Skeletal muscle satellite cell (primary cell): ENCODE measurements at regions not wholly inside any gene's neighbourhood (a gene's known extent, or its start where the extent isn't known, plus 50 kb on each side); places are given as distances from the start of the nearest gene placed in this dataset.
"Not testable (repeated sequence)": the region's sequence is repeated elsewhere in the genome, so short reads cannot be mapped to it uniquely, and the experiment has no call there.

Experiments used
- H3K27me3 ChIP-seq: 2 replicates; pipeline ENCODE4 v1.7.0; 2013; ENCODE audit warnings: low read length; ENCODE audit not compliant: control insufficient read depth, insufficient read depth
- H3K36me3 ChIP-seq: 2 replicates; pipeline ENCODE4 v1.7.0; 2013; ENCODE audit warnings: mild to moderate bottlenecking, control low read depth, low read length; ENCODE audit not compliant: insufficient read depth
- H3K4me1 ChIP-seq: 2 replicates; pipeline ENCODE4 v1.7.0; 2013; ENCODE audit warnings: low read length; ENCODE audit not compliant: control insufficient read depth, insufficient read depth
- H3K4me2 ChIP-seq: 2 replicates; pipeline ENCODE4 v1.7.0; 2013; ENCODE audit warnings: mild to moderate bottlenecking, low read length
- H3K4me3 ChIP-seq: 2 replicates; pipeline ENCODE4 v1.7.0; 2013; ENCODE audit warnings: low read length
- H3K9ac ChIP-seq: 2 replicates; pipeline ENCODE4 v1.7.0; 2013; ENCODE audit warnings: mild to moderate bottlenecking, low read depth, low read length, moderate library complexity
- H3K9me3 ChIP-seq: replicated peaks from 2 replicates; pipeline ENCODE4 v1.7.0; 2013; ENCODE audit warnings: mild to moderate bottlenecking, control low read depth, low read length

DNA sequence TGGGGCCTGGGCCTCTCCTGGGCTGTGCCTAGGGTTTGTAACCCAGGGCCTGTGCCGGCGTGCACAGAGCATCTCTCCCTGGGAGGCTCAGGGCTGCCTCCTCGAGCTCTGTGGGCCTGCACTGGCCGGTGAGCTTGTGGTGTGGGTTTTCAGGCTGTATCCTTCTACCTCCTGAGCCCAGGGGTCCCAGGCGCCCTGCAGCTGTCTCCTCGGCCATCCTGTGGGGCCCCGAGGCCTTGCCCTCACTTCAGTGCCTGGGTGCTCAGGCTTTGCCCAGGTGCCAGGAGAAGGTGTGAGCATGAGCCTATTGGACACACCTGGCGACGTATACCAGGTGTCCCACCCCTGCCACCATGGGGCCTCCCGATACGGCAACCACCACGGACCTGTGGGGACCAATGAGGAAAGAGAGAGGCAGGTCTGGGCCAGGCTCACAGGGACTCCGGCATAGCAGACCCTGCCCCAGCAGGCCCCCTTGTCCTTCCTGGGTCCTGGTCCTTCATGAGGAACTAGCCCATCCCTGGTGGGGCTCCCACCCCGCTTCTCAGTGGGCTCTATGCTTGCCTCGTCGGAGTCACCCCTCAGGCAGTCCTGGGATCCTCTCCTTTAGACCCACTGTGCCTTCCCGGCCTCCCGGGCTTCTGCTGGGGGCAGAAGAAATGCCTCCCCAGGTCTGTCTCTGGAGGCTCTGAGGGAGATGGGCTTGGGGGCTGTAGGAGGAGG is 400.2 kb downstream of the TMEM121 start:
- no peak overlapping the region for H3K4me3 ChIP-seq
- H3K9ac ChIP-seq, result no peak overlapping the region
- no peak overlapping the region for H3K4me2 ChIP-seq
- H3K27me3 ChIP-seq, result no peaks in the 10 kb centered on the region
- H3K36me3 ChIP-seq, result no peaks in the 10 kb centered on the region
- no peaks in the 10 kb centered on the region for H3K4me1 ChIP-seq
- peaks cover 12% of the 10 kb centered on the region for H3K9me3 ChIP-seq

DNA sequence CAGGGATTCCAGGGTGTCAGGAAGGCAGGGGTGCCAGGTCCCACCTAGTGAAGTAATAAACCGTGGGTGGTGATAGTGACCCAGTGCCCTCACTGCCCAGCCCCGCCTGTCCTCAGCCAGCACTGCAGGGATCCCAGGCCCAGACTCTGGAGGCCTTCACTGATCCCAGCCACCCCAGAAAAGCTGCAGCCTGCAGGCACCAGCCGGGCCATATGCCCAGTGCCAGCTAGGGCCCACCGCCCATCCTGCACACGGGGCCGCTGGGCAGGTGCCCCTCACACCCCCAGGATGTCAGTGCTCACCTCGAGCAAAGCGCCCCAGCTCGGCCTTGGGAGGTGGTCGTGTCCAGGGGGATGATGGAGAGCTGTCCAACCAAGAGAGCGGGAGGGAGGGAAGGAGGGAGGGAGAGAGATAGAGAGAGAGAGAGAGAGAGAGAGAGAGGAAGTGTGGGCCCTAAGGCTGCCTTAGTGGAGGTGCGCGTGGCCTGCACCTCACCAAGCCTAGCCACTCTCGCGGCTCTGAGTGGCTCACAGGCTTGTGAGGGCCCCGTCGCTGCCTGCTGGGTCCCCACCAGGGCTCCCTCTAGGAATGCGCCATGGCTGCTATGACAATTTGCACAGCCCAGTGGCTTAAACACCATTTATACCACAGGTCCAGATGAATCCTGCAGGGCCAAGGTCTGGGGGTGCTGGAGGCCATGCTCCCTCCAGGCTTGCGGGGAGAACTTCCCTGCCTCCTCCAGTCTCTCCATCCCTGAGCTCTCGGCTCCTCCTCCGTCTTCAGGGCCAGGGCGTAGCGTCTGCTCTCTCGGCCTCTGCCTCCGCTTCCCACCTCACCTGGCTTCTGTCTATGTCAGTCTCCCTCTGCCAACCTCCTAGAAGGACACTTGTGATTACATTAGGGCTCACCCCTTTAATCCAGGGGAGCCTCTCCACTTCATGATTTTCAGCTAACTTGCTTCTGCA is 401.0 kb downstream of the TMEM121 start:
- no peaks in the 10 kb centered on the region for H3K27me3 ChIP-seq
- H3K4me2 ChIP-seq, result no peak overlapping the region
- peaks cover 12% of the 10 kb centered on the region for H3K9me3 ChIP-seq
- no peak overlapping the region for H3K4me3 ChIP-seq
- H3K9ac ChIP-seq, result no peak overlapping the region
- H3K36me3 ChIP-seq, result no peaks in the 10 kb centered on the region
- H3K4me1 ChIP-seq, result no peaks in the 10 kb centered on the region

DNA sequence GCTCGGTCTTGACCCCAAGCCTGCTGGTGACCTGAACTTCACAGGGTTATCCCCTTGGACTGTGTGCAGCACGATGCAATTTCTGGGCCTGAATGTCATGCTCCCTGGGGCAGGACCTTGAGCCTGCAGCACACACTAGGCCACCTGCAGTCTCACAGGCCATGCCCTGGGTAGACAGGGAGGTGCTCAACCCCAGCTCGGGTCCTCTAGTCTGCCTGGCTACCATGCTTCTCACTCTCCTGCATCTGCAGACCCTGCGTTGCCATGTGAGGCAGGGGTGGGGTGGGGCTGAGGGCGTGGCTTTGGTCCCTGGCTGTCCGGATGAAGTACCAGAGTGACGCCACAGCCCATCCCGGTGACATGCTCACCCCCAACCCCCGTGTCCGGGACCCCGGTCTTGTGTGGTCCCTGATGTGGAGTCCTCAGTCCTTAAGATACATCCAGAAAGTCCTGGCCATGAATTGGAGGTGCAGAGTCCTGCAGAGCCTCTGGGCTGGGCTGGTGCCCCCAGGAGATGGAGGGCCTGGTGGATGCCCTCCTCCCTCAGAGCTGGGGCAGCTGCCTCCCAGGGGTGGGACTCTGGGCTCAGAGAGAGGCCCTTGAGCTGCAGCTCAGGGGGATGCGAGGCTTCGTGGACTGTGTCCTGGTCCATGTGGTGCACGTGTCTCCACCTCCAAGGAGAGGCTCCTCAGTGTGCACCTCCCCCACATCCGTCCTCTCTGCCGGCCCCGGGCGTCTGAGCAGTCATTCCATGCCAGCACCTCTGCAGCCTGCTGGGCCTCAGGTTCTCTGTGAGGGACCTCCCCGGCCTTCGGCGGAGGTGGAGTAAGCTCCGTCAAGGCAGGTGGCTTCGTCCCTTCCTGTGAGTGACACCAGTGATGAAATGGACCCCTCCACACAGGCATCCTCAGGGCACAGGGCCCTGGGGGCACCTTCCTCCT is 402.1 kb downstream of the TMEM121 start:
- H3K36me3 ChIP-seq, H3K4me2 ChIP-seq, H3K27me3 ChIP-seq, H3K9ac ChIP-seq, H3K4me1 ChIP-seq, H3K4me3 ChIP-seq: not testable (repeated sequence)
- peaks cover 17% of the 10 kb centered on the region for H3K9me3 ChIP-seq

GRCh38 chr14:105929327-105930081 is 403.1 kb downstream of the TMEM121 start:
- Histone ChIP-seq H3K4me3 (no peak overlapping the region), H3K4me1 (no peaks in the 10 kb centered on the region), H3K36me3 (no peaks in the 10 kb centered on the region), H3K27me3 (no peaks in the 10 kb centered on the region), H3K9me3 (peaks cover 19% of the 10 kb centered on the region), H3K4me2 (no peak overlapping the region), H3K9ac (no peak overlapping the region)

DNA sequence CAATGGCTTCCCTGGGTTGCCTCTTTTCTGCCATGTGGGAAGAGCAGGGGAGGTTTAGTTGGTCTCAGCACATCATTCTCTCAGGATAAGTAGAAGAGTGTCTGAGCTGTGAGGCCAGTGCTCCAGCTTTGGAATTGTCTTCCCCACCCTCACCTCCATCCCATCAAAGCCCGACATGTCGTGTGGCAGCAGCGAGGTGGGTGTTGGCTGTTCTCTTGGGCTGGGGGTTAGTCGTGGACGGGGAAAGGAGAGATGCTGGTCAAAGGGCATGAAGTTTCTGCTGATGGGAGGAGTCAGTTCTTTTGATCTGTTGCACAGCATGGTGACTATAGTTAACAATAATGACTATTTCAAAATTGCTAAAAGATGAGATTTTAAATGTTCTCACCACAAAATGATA is 404.2 kb downstream of the TMEM121 start:
- Histone ChIP-seq H3K36me3 (no peaks in the 10 kb centered on the region), H3K4me2 (no peak overlapping the region), H3K27me3 (no peaks in the 10 kb centered on the region), H3K4me1 (no peaks in the 10 kb centered on the region), H3K4me3 (no peak overlapping the region), H3K9ac (no peak overlapping the region), H3K9me3 (peaks cover 26% of the 10 kb centered on the region)

DNA sequence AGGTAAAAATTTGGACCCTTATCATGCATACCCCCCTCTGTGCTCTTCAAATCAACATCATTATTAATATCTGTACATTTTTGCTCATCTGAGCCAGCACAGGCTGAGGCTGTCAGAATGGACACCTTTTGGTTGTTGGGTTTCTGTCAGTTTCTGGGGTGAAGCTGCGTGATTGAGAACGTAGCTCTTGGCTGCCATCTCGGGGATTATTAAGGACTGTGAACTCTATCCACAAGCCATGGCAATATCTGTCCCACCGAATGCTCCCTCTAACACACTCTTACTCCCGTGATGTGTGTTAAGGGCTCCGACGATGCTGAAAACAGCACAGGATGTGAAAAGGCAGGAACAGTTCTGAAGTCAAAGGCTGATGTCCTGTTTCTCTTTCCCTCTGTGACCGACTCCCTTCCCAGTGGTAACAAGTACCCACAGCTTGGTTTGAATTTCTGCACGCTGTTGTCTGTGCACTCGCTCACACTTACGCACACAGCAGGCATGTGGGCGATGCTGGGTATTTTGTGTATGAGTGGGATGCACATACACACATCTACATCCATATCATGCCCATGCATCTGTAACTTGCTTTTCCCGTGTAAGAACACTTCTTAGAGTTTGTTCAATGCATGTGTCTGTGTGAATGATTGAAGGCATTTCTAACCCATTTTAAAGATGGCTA is 405.6 kb downstream of the TMEM121 start:
- Histone ChIP-seq H3K9me3 (peaks cover 22% of the 10 kb centered on the region), H3K27me3 (no peaks in the 10 kb centered on the region), H3K36me3 (no peaks in the 10 kb centered on the region), H3K4me1 (no peaks in the 10 kb centered on the region), H3K4me3 (no peak overlapping the region), H3K9ac (no peak overlapping the region), H3K4me2 (no peak overlapping the region)

DNA sequence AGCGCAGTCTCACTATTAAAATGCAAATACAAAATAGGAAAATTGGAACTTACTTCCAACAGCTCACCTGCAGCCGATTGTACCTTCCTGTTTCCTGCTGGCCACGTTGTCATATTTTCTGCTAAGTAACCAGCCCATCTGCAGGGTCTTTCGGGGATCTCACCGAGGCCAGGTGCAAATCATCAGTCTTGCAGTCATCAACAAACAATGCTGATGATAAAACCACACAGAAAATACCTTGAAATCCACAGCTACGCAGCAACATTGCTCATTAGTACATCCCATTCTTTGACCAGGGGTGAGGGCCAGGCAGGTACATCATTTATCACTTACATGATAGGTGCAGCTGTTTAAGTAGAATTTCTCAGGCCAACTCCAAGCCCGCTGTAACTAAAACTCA is 406.9 kb downstream of the TMEM121 start:
- Histone ChIP-seq H3K36me3 (no peaks in the 10 kb centered on the region), H3K4me1 (no peaks in the 10 kb centered on the region), H3K9me3 (peaks cover 31% of the 10 kb centered on the region), H3K9ac (no peak overlapping the region), H3K4me2 (no peak overlapping the region), H3K4me3 (no peak overlapping the region), H3K27me3 (no peaks in the 10 kb centered on the region)

DNA sequence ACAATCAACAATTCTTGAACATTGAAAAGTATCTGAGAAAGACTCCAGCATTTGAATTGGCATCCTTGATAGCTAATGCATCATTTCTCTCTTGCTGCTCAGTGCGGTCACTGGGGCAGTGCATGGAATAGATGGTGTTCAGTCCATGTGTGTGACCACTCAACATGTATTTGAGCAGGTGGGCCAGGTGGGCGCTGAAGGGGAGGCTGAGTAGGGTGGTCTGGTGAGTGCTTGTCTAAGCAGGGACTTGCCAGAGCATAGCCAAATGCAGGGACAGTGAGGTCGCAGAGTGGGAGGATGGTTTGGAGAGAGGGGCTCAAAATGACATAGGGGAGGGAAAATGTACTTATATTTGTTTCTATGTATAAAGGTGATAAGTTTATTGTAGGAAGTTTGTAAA is 409.0 kb downstream of the TMEM121 start:
- no peaks in the 10 kb centered on the region for H3K27me3 ChIP-seq
- no peak overlapping the region for H3K9ac ChIP-seq
- H3K4me3 ChIP-seq, result no peak overlapping the region
- H3K9me3 ChIP-seq, result peaks cover 25% of the 10 kb centered on the region
- H3K4me1 ChIP-seq, result no peaks in the 10 kb centered on the region
- H3K36me3 ChIP-seq, result no peaks in the 10 kb centered on the region
- H3K4me2 ChIP-seq, result no peak overlapping the region

- Histone ChIP-seq H3K27me3 (no peaks in the 10 kb centered on the region), H3K4me2 (no peak overlapping the region), H3K36me3 (no peaks in the 10 kb centered on the region), H3K9ac (no peak overlapping the region), H3K4me1 (no peaks in the 10 kb centered on the region), H3K9me3 (peaks cover 32% of the 10 kb centered on the region), H3K4me3 (no peak overlapping the region)
Measured at GRCh38 chr14:105937253-105938054, 411.1 kb downstream of the TMEM121 start.
